Endothelial cell of umbilical vein (primary cell): ENCODE measurements at regions not wholly inside any gene's neighbourhood (a gene's known extent, or its start where the extent isn't known, plus 50 kb on each side); places are given as distances from the start of the nearest gene placed in this dataset.

ENCODE experiments used
- BruUV-seq: library from RNA; stranded (reverse); fragments of 400-500 nt; replicated peaks from 2 replicates; lab custom pipeline; 2021; lab: Mats Ljungman, UMichigan
- CTCF ChIA-PET: fragments of 300-600, 350-600 bp; sonication (Branson Sonifier 250); formaldehyde crosslinking; loops from one replicate; lab custom pipeline; 2021; ENCODE audit warnings: antibody characterized with exemption, inconsistent platforms; lab: Charles Lee
- POLR2A ChIA-PET: fragments of 300-600, 350-600 bp; sonication (Branson Sonifier 250); formaldehyde crosslinking; loops from one replicate; lab custom pipeline; 2021; ENCODE audit warnings: antibody characterized with exemption, inconsistent platforms; lab: Charles Lee
- DNase-seq: peaks from one replicate; pipeline ENCODE4 v3.0.0-alpha.2; 2011; ENCODE audit warnings: low read depth, low spot score
- FAIRE-seq: peaks from 2 replicates; lab custom pipeline; 2011; peaks lifted over from hg19 to GRCh38; lab: Jason Lieb, UNC
- H2AFZ ChIP-seq: 2 replicates; pipeline ENCODE4 v1.6.0; 2012; ENCODE audit warnings: low read depth, low read length, control low read depth, inconsistent platforms
- H3K27ac ChIP-seq: 2 replicates; pipeline ENCODE4 v1.5.1; 2011; ENCODE audit warnings: low read depth, mild to moderate bottlenecking, control low read depth, low read length, moderate library complexity; ENCODE audit not compliant: insufficient read depth
- H3K27me3 ChIP-seq, 2 experiments: 2 replicates each; pipeline versions ENCODE4 v1.6.0 to v1.6.1; 2011; ENCODE audit warnings: low read length in 2 of 2, mixed read lengths in 1 of 2; ENCODE audit not compliant: control insufficient read depth in 2 of 2, insufficient read depth in 2 of 2
- H3K36me3 ChIP-seq, 2 experiments: 2 replicates in 1 of 2; 3 replicates in 1 of 2; pipeline ENCODE4 v1.5.1; 2011; ENCODE audit warnings: low read length in 2 of 2, mild to moderate bottlenecking in 1 of 2, moderate library complexity in 1 of 2; ENCODE audit not compliant: control insufficient read depth in 2 of 2, insufficient read depth in 2 of 2; ENCODE audit errors: extremely low read depth in 1 of 2
- H3K4me1 ChIP-seq: 3 replicates; pipeline ENCODE4 v1.5.1; 2011; ENCODE audit warnings: mild to moderate bottlenecking, low read length; ENCODE audit not compliant: control insufficient read depth, insufficient read depth; ENCODE audit errors: extremely low read depth
- H3K4me2 ChIP-seq: 2 replicates; pipeline ENCODE4 v1.6.1; 2011; ENCODE audit warnings: low read length, control low read depth, mixed read lengths; ENCODE audit not compliant: insufficient read depth
- H3K4me3 ChIP-seq, 3 experiments: fragments of 200-600 bp in 1 of 3; sonication (generic), shearing (Covaris generic) in 1 of 3; replicated peaks in 1 of 3; 2 replicates each; pipeline ENCODE4 v1.5.1; 2011 to 2016; ENCODE audit warnings: control low read depth in 3 of 3, low read length in 3 of 3, mild to moderate bottlenecking in 2 of 3, inconsistent platforms in 1 of 3, low read depth in 1 of 3, moderate library complexity in 1 of 3; ENCODE audit not compliant: insufficient read depth in 1 of 3
- H3K79me2 ChIP-seq: 2 replicates; pipeline ENCODE4 v1.6.0; 2012; ENCODE audit warnings: low read length, inconsistent platforms; ENCODE audit not compliant: control insufficient read depth, insufficient read depth
- H3K9ac ChIP-seq: replicated peaks from 2 replicates; pipeline ENCODE3; 2011; ENCODE audit warnings: low read length, control low read depth; ENCODE audit not compliant: insufficient read depth; ENCODE audit errors: extremely low read depth
- H3K9me1 ChIP-seq: replicated peaks from 3 replicates; pipeline ENCODE4 v1.6.0; 2011; ENCODE audit warnings: mild to moderate bottlenecking, low read length; ENCODE audit not compliant: control insufficient read depth, insufficient read depth; ENCODE audit errors: extremely low read depth
- H3K9me3 ChIP-seq: replicated peaks from 2 replicates; pipeline ENCODE4 v1.5.1; 2012; ENCODE audit warnings: low read length, inconsistent platforms; ENCODE audit not compliant: control insufficient read depth, insufficient read depth
- H4K20me1 ChIP-seq: replicated peaks from 2 replicates; pipeline ENCODE3; 2011; ENCODE audit warnings: mild to moderate bottlenecking, low read length; ENCODE audit not compliant: control insufficient read depth, insufficient read depth; ENCODE audit errors: extremely low read depth
- EZH2 ChIP-seq: IDR thresholded peaks from 2 replicates; pipeline ENCODE4 v1.6.1; 2012; ENCODE audit warnings: borderline replicate concordance, low read depth, mild to moderate bottlenecking, moderate library complexity, low read length, inconsistent platforms; ENCODE audit not compliant: severe bottlenecking
- FOS ChIP-seq: IDR thresholded peaks from 2 replicates; pipeline ENCODE4 v1.6.1; 2011; ENCODE audit warnings: mild to moderate bottlenecking, low read length, moderate library complexity, borderline replicate concordance; ENCODE audit not compliant: insufficient read depth
- GATA2 ChIP-seq: IDR thresholded peaks from 2 replicates; pipeline ENCODE4 v1.7.0; 2011; ENCODE audit warnings: low read depth, mild to moderate bottlenecking, moderate library complexity, mixed read lengths, low read length; ENCODE audit not compliant: insufficient read length, insufficient read depth
- JUN ChIP-seq: IDR thresholded peaks from 2 replicates; pipeline ENCODE4 v1.6.1; 2011; ENCODE audit warnings: borderline replicate concordance, low read depth; ENCODE audit not compliant: insufficient read length, insufficient read depth
- MAX ChIP-seq: IDR thresholded peaks from 2 replicates; pipeline ENCODE4 v1.6.1; 2011; ENCODE audit not compliant: insufficient read depth, insufficient read length
- MYC ChIP-seq: IDR thresholded peaks from one replicate; pipeline ENCODE4 v1.6.1; 2011; ENCODE audit warnings: mild to moderate bottlenecking, low read depth, low read length
- POLR2A ChIP-seq: IDR thresholded peaks from 2 replicates; pipeline ENCODE4 v1.6.1; 2012; ENCODE audit warnings: low read depth, mild to moderate bottlenecking, control low read depth, low read length
- POLR2AphosphoS5 ChIP-seq: IDR thresholded peaks from 2 replicates; pipeline ENCODE4 v1.6.1; 2012; ENCODE audit warnings: low read depth, mild to moderate bottlenecking, control low read depth, low read length, moderate library complexity; ENCODE audit not compliant: insufficient read depth
- dilution Hi-C: fragments of 300-500 bp; cut with MboI; formaldehyde crosslinking; loops from one replicate; pipeline ENCODE4 v1.15.0; 2019; ENCODE audit warnings: low sequenced_read_pairs; ENCODE audit not compliant: extremely low pct_ligation_motif_present
- intact Hi-C: fragments of 100-400 bp; cut with micrococcal nuclease; formaldehyde crosslinking; loops from one replicate; pipeline ENCODE4 v1.10.0; 2022
- TF ChIP-seq, protein P1 (sequence below), 2 donors: IDR thresholded peaks; 1 replicate in 1 of 2; 2 replicates in 1 of 2; pipeline ENCODE4 v1.5.1; 2011; ENCODE audit warnings: low read length in 2 of 2, mild to moderate bottlenecking in 2 of 2, moderate library complexity in 2 of 2, control low read depth in 1 of 2, inconsistent platforms in 1 of 2, low read depth in 1 of 2; ENCODE audit not compliant: insufficient read depth in 1 of 2; ENCODE audit errors: extremely low read depth in 1 of 2

- CTCF ChIA-PET = no interaction called here
- Histone ChIP-seq H3K4me3 (no peak overlapping the region), H3K36me3 (no peaks in the 10 kb centered on the region), H4K20me1 (no peaks in the 10 kb centered on the region), H3K4me2 (no peak overlapping the region), H3K79me2 (no peaks in the 10 kb centered on the region), H3K9me3 (no peaks in the 10 kb centered on the region), H3K9me1 (no peaks in the 10 kb centered on the region), H2AFZ (no peak overlapping the region), H3K4me1 (no peaks in the 10 kb centered on the region), H3K27ac (no peak overlapping the region), H3K27me3 (no peaks in the 10 kb centered on the region), H3K9ac (no peak overlapping the region)
- DNase-seq = no peak
- no TSS peak for BruUV-seq
- POLR2A ChIA-PET = no interaction called here
- intact Hi-C loops (no loop called here), dilution Hi-C loops (no loop called here)
- TF ChIP-seq POLR2AphosphoS5 = no peak
- TF ChIP-seq, protein P1, sequence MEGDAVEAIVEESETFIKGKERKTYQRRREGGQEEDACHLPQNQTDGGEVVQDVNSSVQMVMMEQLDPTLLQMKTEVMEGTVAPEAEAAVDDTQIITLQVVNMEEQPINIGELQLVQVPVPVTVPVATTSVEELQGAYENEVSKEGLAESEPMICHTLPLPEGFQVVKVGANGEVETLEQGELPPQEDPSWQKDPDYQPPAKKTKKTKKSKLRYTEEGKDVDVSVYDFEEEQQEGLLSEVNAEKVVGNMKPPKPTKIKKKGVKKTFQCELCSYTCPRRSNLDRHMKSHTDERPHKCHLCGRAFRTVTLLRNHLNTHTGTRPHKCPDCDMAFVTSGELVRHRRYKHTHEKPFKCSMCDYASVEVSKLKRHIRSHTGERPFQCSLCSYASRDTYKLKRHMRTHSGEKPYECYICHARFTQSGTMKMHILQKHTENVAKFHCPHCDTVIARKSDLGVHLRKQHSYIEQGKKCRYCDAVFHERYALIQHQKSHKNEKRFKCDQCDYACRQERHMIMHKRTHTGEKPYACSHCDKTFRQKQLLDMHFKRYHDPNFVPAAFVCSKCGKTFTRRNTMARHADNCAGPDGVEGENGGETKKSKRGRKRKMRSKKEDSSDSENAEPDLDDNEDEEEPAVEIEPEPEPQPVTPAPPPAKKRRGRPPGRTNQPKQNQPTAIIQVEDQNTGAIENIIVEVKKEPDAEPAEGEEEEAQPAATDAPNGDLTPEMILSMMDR (IDR thresholded peaks at IDR 0.05; ENCODE audit: extremely low read depth in 1 of 2, insufficient read depth in 1 of 2, low read depth in 1 of 2, low read length in 2 of 2) = no peak
- no peak for TF ChIP-seq JUN
- no peak for TF ChIP-seq EZH2
- no peak for TF ChIP-seq MAX
- no peak for TF ChIP-seq GATA2
- no peak for TF ChIP-seq MYC
- no peak for TF ChIP-seq POLR2A
- TF ChIP-seq FOS = no peak
- no peak for FAIRE-seq
Measured at GRCh38 chr12:73585136-73585535, 952.5 kb upstream of the ATXN7L3B start.
